Activated CD8-positive, alpha-beta T cell treated with anti-CD3 and anti-CD28 coated beads for 36 hours (primary cell): ENCODE measurements at regions not wholly inside any gene's neighbourhood (a gene's known extent, or its start where the extent isn't known, plus 50 kb on each side); places are given as distances from the start of the nearest gene placed in this dataset.

Source experiments
- ATAC-seq: fragments of 200-7000 bp; cut with Tn5 transposase; one replicate; pipeline ENCODE4 v1.10.0; 2021; ENCODE audit warnings: mild to moderate bottlenecking, moderate library complexity
- CTCF ChIA-PET: fragments of 350-600 bp; sonication (Branson Sonifier 250); formaldehyde crosslinking; loops from one replicate; lab custom pipeline; 2021; ENCODE audit warnings: antibody characterized with exemption; lab: Charles Lee
- POLR2A ChIA-PET: fragments of 350-600 bp; sonication (Branson Sonifier 250); formaldehyde crosslinking; loops from one replicate; lab custom pipeline; 2021; ENCODE audit warnings: antibody characterized with exemption; lab: Charles Lee
- DNase-seq: peaks from one replicate; pipeline ENCODE4 v3.0.0-alpha.2; 2020
- H3K27ac Mint-ChIP-seq: one replicate; pipeline ENCODE4 v1.8.0; 2021; ENCODE audit warnings: mild to moderate bottlenecking, mixed read lengths
- H3K27me3 Mint-ChIP-seq: one replicate; pipeline ENCODE4 v1.8.0; 2021; ENCODE audit warnings: mixed read lengths
- H3K36me3 Mint-ChIP-seq: one replicate; pipeline ENCODE4 v1.8.0; 2021; ENCODE audit warnings: low read depth, mixed read lengths
- H3K4me1 Mint-ChIP-seq: one replicate; pipeline ENCODE4 v1.8.0; 2021; ENCODE audit warnings: low read depth, mixed read lengths
- H3K4me3 Mint-ChIP-seq: one replicate; pipeline ENCODE4 v1.8.0; 2021; ENCODE audit warnings: mild to moderate bottlenecking, moderate library complexity, mixed read lengths
- H3K9me3 Mint-ChIP-seq: one replicate; pipeline ENCODE4 v1.8.0; 2021; ENCODE audit warnings: mixed read lengths
- CTCF ChIP-seq: fragments of 200-600 bp; IDR thresholded peaks from one replicate; pipeline ENCODE4 v1.8.0; 2022; ENCODE audit warnings: antibody characterized with exemption, mild to moderate bottlenecking
- intact Hi-C: fragments of 100-400 bp; cut with micrococcal nuclease; formaldehyde crosslinking; loops from one replicate; pipeline ENCODE4 v1.10.0; 2022

- Mint-ChIP-seq H3K27ac (no peak overlapping the region), H3K4me1 (no peaks in the 10 kb centered on the region), H3K27me3 (no peaks in the 10 kb centered on the region), H3K36me3 (no peaks in the 10 kb centered on the region), H3K9me3 (no peaks in the 10 kb centered on the region), H3K4me3 (no peak overlapping the region)
- intact Hi-C loops: no loop called here
- CTCF ChIA-PET: interaction anchor here (0.8 to 1.1 kb wide), 3 partner anchors 11 to 178 kb away, joined by 3 to 4 read pairs (median 3); no protein-coding TSS in a partner anchor
- DNase-seq (no peak), ATAC-seq (no peak)
- POLR2A ChIA-PET: no interaction called here
- no peak for TF ChIP-seq CTCF
Observed at GRCh38 chr5:173796721-173797495, 91.2 kb upstream of the CPEB4 start.

GRCh38 chr5:173798127-173798810, 89.9 kb upstream of the CPEB4 start:
- Mint-ChIP-seq H3K9me3 (no peaks in the 10 kb centered on the region), H3K27ac (no peak overlapping the region), H3K4me1 (no peaks in the 10 kb centered on the region), H3K27me3 (no peaks in the 10 kb centered on the region), H3K36me3 (no peaks in the 10 kb centered on the region), H3K4me3 (no peak overlapping the region)
- POLR2A ChIA-PET: no interaction called here
- DNase-seq (no peak), ATAC-seq (no peak)
- CTCF ChIA-PET: no interaction called here
- intact Hi-C loops: no loop called here
- no peak for TF ChIP-seq CTCF

GRCh38 chr5:173800340-173800739, 87.8 kb upstream of the CPEB4 start:
- ChIA-PET POLR2A (no interaction called here), CTCF (no interaction called here)
- DNase-seq: no peak
- no peak for ATAC-seq
- H3K27me3 Mint-ChIP-seq: no peaks in the 10 kb centered on the region
- H3K9me3 Mint-ChIP-seq: peaks cover 4% of the 10 kb centered on the region
- TF ChIP-seq CTCF: no peak
- H3K4me3 Mint-ChIP-seq: no peak overlapping the region
- no peak overlapping the region for H3K27ac Mint-ChIP-seq
- H3K4me1 Mint-ChIP-seq: no peaks in the 10 kb centered on the region
- intact Hi-C loops: no loop called here
- no peaks in the 10 kb centered on the region for H3K36me3 Mint-ChIP-seq

- no peak for DNase-seq
- TF ChIP-seq CTCF: no peak
- Mint-ChIP-seq H3K27ac (no peak overlapping the region), H3K4me1 (no peaks in the 10 kb centered on the region), H3K4me3 (no peak overlapping the region), H3K9me3 (peaks cover 4% of the 10 kb centered on the region), H3K36me3 (no peaks in the 10 kb centered on the region), H3K27me3 (no peaks in the 10 kb centered on the region)
- ChIA-PET POLR2A (no interaction called here), CTCF (no interaction called here)
- no peak for ATAC-seq
- intact Hi-C loops: no loop called here
Observed at GRCh38 chr5:173801006-173801405, 87.1 kb upstream of the CPEB4 start.

GRCh38 chr5:173802670-173803165, 85.4 kb upstream of the CPEB4 start:
- ChIA-PET CTCF (no interaction called here), POLR2A (no interaction called here)
- intact Hi-C loops: no loop called here
- Mint-ChIP-seq H3K27ac (no peak overlapping the region), H3K27me3 (no peaks in the 10 kb centered on the region), H3K36me3 (no peaks in the 10 kb centered on the region), H3K9me3 (peaks cover 4% of the 10 kb centered on the region), H3K4me1 (no peaks in the 10 kb centered on the region), H3K4me3 (no peak overlapping the region)
- no peak for ATAC-seq
- no peak for DNase-seq
- TF ChIP-seq CTCF: no peak
